HL-60 (cell line): ENCODE measurements at regions not wholly inside any gene's neighbourhood (a gene's known extent, or its start where the extent isn't known, plus 50 kb on each side); places are given as distances from the start of the nearest gene placed in this dataset.

Experiments used
- CTCF ChIP-seq: IDR thresholded peaks from one replicate; pipeline ENCODE4 v1.5.1; 2011; ENCODE audit warnings: low read length, control low read depth, inconsistent platforms; ENCODE audit not compliant: insufficient read depth
- GABPA ChIP-seq: IDR thresholded peaks from 2 replicates; pipeline ENCODE4 v1.6.1; 2012; ENCODE audit warnings: low read depth
- POLR2AphosphoS5 ChIP-seq: IDR thresholded peaks from 2 replicates; pipeline ENCODE4 v1.6.1; 2012; ENCODE audit warnings: low read depth
- TF ChIP-seq, protein P1 (sequence below): IDR thresholded peaks from 2 replicates; pipeline ENCODE4 v1.6.1; 2012; ENCODE audit warnings: low read depth; ENCODE audit not compliant: insufficient replicate concordance

GRCh38 chr4:119858176-119858575 lies 208.5 kb downstream of the MAD2L1 start:
- TF ChIP-seq CTCF (no peak), POLR2AphosphoS5 (no peak), GABPA (no peak)
- TF ChIP-seq, protein P1, sequence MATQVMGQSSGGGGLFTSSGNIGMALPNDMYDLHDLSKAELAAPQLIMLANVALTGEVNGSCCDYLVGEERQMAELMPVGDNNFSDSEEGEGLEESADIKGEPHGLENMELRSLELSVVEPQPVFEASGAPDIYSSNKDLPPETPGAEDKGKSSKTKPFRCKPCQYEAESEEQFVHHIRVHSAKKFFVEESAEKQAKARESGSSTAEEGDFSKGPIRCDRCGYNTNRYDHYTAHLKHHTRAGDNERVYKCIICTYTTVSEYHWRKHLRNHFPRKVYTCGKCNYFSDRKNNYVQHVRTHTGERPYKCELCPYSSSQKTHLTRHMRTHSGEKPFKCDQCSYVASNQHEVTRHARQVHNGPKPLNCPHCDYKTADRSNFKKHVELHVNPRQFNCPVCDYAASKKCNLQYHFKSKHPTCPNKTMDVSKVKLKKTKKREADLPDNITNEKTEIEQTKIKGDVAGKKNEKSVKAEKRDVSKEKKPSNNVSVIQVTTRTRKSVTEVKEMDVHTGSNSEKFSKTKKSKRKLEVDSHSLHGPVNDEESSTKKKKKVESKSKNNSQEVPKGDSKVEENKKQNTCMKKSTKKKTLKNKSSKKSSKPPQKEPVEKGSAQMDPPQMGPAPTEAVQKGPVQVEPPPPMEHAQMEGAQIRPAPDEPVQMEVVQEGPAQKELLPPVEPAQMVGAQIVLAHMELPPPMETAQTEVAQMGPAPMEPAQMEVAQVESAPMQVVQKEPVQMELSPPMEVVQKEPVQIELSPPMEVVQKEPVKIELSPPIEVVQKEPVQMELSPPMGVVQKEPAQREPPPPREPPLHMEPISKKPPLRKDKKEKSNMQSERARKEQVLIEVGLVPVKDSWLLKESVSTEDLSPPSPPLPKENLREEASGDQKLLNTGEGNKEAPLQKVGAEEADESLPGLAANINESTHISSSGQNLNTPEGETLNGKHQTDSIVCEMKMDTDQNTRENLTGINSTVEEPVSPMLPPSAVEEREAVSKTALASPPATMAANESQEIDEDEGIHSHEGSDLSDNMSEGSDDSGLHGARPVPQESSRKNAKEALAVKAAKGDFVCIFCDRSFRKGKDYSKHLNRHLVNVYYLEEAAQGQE = no peak
